GM10266 (cell line): ENCODE measurements at regions not wholly inside any gene's neighbourhood (a gene's known extent, or its start where the extent isn't known, plus 50 kb on each side); places are given as distances from the start of the nearest gene placed in this dataset.

Source experiments
- DNase-seq: peaks from one replicate; pipeline ENCODE4 v3.0.0; 2012; ENCODE audit errors: extremely low spot score
- TF ChIP-seq, protein P1 (sequence below): IDR thresholded peaks from 2 replicates; pipeline ENCODE4 v1.5.1; 2012; ENCODE audit warnings: mild to moderate bottlenecking, low read depth; ENCODE audit not compliant: control insufficient read depth, insufficient read depth; ENCODE audit errors: missing control alignments

DNA sequence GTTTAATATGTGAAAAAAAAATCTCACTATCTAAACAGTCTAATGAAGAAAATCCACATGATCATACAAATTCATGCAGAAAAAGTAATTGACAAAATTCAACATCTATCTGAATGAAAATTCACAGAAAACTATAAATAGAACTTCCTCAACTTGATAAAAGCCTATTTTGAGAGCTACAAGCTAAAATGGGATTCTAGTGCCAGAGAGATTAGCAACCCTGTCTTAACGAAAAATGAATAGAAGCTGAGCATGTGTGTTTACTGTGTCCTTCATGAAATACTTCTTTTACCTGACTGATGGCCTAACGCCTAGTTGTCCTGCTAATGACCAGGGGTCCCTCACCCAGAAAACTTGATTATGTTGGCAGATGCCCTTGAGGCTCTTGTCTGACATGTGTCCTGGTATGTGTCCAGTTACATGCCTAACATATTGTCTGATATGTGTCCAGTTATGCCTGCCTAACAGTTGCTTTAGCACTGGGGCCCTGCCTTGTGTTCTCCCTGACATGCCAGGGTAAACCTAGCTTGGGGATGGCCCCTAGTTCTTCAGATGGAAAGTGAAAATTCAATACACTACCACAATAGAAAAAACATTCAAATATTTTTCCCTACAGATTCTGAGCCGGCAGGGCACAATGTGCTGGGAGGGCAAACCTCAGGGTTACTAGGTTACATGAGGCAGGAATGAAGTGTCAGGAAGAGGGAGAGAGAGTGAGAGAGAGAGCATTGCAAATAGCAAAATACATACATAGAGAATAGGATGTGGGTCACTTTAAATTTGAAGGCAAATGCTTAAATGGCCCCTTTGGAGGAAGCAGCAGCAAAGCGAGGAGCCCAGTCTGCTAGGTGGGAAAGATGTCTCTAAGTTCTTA, 834.0 kb downstream of the CDH11 start:
- no peak for DNase-seq

DNA sequence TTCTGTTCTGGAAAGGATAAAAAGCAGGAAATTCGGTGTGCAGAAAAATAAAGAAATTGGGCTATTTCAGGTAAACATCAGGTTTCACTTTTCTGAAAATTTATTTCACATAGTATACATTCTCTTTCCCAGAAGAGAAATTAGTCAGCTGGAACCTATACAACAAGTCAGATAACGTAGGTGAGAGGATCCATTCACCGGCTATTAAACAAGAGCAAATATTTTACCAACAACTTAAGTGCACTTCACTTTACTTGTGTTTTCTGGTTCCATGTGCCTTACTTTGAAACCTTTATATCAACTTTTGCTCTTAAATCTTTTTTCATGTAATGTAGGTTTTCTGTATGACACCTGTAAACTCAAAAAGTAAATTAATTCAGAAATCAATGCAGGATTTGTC, 839.7 kb downstream of the CDH11 start:
- TF ChIP-seq, protein P1, sequence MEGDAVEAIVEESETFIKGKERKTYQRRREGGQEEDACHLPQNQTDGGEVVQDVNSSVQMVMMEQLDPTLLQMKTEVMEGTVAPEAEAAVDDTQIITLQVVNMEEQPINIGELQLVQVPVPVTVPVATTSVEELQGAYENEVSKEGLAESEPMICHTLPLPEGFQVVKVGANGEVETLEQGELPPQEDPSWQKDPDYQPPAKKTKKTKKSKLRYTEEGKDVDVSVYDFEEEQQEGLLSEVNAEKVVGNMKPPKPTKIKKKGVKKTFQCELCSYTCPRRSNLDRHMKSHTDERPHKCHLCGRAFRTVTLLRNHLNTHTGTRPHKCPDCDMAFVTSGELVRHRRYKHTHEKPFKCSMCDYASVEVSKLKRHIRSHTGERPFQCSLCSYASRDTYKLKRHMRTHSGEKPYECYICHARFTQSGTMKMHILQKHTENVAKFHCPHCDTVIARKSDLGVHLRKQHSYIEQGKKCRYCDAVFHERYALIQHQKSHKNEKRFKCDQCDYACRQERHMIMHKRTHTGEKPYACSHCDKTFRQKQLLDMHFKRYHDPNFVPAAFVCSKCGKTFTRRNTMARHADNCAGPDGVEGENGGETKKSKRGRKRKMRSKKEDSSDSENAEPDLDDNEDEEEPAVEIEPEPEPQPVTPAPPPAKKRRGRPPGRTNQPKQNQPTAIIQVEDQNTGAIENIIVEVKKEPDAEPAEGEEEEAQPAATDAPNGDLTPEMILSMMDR = no peak
- DNase-seq = no peak

More for the DNA sequence above, 834.0 kb downstream of the CDH11 start:
- TF ChIP-seq, protein P1 = no peak

DNA sequence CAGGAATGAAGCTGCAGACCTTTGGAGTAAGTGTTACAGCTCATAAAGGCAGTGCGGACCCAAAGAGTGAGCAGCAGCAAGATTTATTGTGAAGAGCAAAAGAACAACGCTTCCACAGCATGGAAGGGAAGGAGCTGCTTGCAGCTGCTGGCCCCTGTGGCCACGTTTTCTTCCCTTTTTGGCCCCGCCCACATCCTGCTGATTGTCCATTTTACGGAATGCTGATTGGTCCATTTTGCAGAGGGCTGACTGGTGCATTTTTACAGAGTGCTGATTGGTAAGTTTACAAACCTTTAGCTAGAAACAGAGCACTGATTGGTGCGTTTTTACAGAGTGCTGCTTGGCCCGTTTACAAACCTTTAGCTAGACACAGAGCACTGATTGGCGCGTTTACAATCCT, 841.5 kb downstream of the CDH11 start:
- TF ChIP-seq, protein P1 = no peak
- no peak for DNase-seq

DNA sequence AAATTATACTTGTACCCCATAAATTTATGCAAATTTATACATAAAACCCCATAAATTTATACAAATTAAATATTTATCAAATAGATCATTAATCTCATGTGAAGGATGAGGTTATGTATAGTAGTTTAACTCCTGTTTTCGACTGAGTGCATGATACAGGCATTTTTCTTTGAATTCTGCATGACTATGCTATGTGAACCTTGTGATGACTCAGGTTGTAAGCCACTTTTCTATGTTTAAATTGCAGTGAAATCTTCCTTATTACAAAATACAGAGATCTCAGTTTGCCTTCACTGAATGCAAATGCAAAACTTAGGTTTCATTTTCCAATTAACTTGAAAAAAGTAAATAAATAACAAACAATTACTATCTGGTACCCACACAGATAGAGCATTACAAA, 843.7 kb downstream of the CDH11 start:
- TF ChIP-seq, protein P1 = no peak
- DNase-seq = no peak

DNA sequence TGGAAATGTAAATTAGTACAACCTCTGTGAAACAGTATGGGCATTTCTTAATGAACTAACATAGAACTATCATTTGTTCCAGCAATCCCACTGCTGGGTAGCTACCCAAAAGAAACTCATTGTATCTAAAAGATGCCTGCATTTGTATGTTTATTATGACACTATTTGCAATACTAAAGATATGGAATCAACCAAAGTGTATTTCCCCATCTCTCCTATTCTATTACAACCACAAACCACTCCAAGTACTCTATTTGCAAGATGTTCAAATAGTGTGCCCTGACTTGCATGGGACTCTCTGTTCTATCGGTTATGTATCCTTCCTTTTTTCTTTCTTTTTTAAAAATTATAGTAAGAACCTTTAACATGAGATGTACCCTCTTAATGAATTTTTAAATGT, 845.2 kb downstream of the CDH11 start:
- DNase-seq = no peak
- TF ChIP-seq, protein P1 = no peak

DNA sequence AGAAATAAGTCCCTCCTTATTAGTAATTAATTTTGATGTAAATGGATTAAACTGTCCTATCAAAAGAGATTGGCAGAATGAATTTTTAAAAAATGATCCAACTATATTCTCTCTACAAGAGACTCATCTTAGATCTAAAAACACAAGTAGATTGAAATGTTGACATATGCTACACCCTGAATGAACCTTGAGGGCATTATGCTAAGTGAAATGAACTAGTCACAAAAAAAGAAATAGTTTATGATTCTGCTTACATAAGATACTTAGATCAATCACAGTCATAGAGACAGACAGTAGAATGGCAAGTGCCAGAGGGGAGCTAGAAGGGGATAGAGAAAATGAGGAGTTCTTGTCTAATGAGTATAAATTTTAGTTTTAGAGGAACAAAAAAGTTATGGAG, 849.8 kb downstream of the CDH11 start:
- DNase-seq = no peak
- TF ChIP-seq, protein P1 = no peak

DNA sequence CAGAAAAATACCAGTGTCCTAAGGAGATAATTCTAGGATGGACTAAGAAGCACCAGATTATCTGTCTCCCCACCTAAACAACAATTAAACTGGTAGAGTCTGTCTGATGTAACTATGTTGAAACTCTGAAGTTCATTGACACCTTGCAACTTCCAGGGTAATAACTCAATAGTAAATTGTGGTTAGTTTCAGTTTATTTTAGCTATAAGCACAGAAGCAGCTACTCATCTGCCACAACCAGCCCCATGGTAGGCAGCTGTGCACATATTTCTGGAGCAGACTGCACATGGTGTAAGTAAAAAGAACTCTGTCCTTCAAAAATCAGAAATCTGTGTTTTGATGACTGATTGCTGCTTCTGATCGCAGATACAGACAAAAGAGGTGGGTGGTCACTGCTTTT, 852.1 kb downstream of the CDH11 start:
- TF ChIP-seq, protein P1 = no peak
- DNase-seq = no peak
